ENCODE measurements at regions not wholly inside any gene's neighbourhood (a gene's known extent, or its start where the extent isn't known, plus 50 kb on each side); places are given as distances from the start of the nearest gene placed in this dataset.
"Not testable (repeated sequence)": the region's sequence is repeated elsewhere in the genome, so short reads cannot be mapped to it uniquely, and the experiment has no call there.

DNA sequence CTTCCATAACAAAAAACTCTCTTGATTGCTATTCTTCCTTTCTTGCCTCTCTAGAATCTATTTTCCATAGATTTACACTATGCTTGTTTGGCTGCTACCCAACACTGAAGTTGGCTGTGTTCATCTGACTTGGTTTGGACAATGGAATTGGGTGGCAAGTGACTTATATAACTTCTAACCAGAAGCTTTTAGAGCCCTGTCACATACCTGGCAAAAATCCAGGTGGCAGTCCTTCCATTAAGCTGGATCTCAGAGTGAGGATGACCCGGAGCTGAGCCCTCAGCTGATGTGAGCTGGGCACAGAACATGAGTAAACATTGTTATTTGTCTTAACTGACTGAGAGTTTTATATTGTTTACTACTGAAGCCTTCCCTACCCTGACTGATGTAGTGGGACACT is 225.7 kb downstream of the TLR4 start:
- DNase-seq = no peak

DNA sequence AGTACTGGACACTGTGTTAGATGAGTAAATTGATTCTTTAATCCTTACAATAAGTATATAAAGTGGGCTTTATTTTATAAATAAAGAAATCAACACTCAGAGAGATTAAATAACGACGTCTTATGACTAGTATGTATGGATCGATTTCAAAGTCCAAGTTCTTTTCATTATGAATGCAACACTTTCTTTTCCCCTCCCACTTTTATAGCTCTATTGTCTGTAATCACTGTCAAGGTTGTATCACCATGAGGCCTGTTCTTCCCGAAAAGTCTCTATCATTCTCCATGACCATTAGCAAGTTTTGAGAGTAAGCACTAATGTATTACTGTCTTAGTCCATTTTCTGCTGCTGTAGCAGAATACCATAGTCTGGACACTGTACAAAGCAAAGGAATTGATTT is 228.4 kb downstream of the TLR4 start:
- in situ Hi-C loops (cut with MboI; ENCODE audit: low pct_unique_long_range_greater_than_20kb, low sequenced_read_pairs) = no loop called here

More for the DNA sequence above, 225.7 kb downstream of the TLR4 start:
- in situ Hi-C loops (cut with MboI; ENCODE audit: low pct_unique_long_range_greater_than_20kb, low sequenced_read_pairs) = no loop called here

DNA sequence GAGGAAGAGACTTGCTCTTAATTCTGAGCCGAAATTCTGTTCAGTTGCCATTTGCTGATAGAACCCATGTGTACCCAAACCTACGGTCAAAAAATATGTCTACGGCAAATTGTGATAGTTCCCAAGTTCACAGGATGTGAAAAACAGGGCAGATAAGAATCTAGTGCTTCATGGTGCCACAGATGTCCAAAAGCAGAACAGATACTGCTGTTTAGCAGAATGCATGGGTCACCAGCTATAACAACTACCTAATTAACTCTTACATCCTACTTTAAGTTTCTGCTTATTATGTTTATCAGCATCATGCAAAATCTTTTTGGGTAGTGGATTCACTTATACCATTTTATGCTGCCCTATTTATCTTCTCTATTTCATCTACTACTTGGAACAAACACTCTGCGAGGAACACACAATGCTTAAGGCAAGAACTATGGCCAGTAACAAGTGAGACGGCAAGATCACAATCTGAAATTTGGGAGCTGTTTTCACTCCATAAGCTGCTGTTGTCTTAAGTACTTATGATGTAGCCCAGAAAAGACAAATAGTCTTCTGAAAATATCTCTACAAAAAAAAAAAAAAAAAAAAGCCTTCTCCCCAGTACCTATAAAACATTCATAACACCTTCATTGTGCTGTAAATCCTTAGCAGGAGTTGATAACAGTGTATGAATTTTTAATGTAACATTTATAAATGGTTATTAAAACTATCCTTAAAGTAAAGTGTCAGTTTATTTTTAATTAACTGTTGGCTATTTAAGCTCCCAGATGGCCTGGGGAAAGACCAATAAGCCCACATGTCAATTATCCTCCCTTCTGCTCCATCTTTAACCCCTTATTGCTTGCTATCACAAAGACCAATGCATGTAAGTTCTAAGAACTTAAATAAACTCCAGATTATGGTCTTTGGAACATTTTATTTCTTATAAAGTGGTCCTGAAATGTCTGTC is 232.3 kb downstream of the TLR4 start:
- in situ Hi-C loops (cut with MboI; ENCODE audit: low pct_unique_long_range_greater_than_20kb, low sequenced_read_pairs) = no loop called here
- DNase-seq = no peak

More for the DNA sequence above, 228.4 kb downstream of the TLR4 start:
- DNase-seq = no peak

DNA sequence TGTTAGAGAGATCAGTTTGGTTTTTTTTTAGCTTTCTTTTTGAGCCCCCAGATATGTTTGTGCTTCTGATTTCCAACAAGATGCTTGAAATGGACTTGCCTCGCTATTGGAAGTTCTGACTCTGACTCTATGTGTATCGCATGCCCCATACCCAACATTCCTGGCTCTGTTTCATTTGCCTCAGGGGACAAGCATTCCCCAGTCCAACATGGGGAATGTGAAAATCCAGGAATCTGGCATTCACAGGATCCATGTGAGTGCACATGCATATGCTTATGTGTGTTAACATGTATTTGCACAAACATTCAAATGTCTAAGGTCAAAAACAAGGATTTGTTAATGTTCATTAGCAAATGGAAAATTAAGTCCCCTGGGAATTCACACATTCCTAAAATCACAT is 233.9 kb downstream of the TLR4 start:
- in situ Hi-C loops (cut with MboI; ENCODE audit: low pct_unique_long_range_greater_than_20kb, low sequenced_read_pairs) = no loop called here

DNA sequence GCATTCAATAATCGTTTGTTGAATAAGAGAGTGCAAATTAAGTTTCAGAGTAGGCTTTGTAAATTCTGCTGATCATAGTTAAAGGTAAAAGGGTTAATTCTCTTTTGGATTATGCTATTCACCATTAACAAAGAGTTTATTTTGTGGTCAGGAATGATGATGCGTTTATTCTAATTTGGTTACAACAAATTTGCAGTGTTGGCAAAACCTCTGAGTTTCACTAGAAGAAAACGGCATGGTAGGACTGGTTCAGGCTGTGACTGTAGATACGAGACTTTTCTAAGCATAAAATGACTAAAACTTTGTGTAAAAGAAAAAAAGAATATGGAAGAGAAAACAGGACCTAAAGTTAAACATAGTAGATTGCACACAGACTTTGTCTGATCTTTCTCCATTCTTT is 234.7 kb downstream of the TLR4 start:
- in situ Hi-C loops (cut with MboI; ENCODE audit: low pct_unique_long_range_greater_than_20kb, low sequenced_read_pairs) = no loop called here
- no peak for DNase-seq

More for the DNA sequence above, 233.9 kb downstream of the TLR4 start:
- no peak for DNase-seq

DNA sequence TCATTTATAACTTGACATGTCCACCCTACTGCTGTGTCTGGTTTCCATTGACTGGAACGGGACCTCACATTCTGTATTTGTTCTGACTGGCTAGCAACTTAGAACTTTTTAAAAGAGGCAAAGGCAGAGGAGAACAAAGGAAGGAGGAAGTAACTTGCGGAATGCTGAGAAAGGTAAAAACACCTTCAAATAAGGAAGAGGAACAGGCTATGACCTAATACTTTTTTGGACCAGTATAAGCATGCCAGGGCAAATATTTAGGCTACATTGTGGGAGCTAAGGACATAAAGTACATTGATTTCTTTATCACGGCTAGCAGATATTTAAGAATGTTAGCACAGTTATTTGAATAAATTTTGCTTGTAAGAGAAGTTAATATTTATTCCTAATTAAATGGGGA is 240.5 kb downstream of the TLR4 start:
- in situ Hi-C loops (cut with MboI; ENCODE audit: low pct_unique_long_range_greater_than_20kb, low sequenced_read_pairs); DNase-seq: not testable (repeated sequence)

DNA sequence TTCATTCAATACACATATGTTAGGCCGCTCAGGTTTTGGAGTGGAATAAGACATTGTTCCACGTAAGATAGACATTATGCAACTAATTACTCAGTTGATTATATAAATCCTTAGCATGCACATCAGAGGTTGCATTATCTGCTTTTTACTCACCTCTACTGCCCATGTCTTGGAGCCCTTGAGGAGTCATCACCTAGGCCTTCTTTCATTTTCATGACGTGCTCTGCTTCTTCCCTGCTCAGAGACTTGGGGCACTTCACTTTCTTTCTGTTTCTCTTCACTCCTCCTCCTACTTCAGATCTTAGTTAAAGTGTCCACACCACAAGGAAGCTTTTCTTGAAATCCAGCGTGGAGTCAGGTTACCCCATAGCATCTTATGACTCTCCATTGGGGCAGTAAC is 241.1 kb downstream of the TLR4 start:
- in situ Hi-C loops (cut with MboI; ENCODE audit: low pct_unique_long_range_greater_than_20kb, low sequenced_read_pairs) = no loop called here
- no peak for DNase-seq

DNA sequence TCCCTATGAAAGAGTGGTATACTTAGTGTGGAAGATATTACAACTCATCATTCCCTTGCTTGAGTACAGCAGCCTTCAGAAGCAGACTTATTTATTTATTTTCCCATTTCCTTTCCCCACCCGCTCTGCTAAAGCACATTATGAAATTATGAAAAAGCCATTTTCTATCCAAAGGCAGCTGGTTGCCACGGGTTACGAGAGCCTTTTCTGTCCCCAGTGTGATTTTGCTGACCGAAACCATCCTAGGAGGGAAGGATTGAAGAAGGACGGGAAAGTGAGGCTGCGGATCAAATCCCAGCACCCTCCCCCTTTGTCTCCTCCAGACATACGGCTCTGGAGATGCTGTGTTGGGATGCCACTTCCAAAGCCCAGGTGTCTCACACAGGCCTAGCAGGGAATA is 246.9 kb downstream of the TLR4 start:
- in situ Hi-C loops (cut with MboI; ENCODE audit: low pct_unique_long_range_greater_than_20kb, low sequenced_read_pairs) = no loop called here
- no peak for DNase-seq

DNA sequence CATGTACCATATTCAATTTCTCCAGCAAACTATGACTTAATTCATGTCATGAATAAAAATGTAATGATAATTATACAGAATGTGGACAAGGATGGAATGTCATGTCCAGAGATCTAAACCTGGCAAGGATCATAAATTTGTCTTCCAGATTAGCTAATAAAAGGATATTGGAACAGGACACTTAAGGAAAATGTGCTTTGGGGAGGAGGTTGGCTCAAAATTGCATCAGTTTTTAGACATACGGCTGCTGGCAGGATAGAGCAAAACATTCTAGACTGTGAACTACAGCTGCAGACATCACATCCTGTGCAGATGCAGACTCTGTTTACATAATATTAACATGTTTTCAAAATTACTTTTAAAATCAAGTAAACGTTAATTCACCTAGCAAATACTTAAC is 248.4 kb downstream of the TLR4 start:
- in situ Hi-C loops (cut with MboI; ENCODE audit: low pct_unique_long_range_greater_than_20kb, low sequenced_read_pairs) = no loop called here
- DNase-seq = no peak

DNA sequence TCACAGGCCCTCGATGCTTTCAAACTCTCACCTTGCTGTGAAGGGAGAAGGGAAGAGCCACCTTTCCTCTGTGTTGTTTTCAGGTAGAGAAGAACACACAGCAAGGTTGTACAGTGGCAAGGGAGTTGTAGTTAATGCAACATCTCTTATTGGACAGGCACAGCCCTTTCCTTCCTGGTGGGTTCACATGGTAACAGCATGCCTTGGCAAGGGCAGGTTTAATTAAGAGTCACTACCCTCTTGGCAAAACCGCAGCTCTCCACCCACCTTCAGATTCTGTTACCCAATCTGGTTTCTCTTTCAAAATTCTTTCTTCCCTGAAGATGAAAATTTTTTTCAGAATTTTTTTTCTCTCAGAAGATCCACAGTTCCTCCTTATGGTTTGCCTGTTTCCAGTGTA is 253.1 kb downstream of the TLR4 start:
- no peak for DNase-seq
- in situ Hi-C loops (cut with MboI; ENCODE audit: low pct_unique_long_range_greater_than_20kb, low sequenced_read_pairs) = no loop called here

DNA sequence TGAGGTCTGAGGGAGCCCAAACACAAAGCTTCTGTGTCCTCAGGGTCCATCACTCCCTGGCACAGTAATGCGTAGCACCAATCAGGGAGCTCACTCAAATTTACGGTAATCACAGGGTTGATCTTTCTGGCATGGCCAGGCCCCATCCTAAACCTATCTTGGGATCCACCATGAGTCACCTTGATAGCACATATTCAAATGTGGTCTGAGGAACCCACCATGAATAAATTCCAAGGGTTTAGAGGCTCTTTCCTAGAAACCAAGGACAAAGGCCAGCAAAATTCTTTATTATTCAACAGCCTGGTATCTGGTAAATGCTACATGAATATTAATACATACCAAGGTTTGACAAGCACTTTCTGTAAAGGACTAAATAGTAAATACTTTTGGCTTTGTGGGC is 254.5 kb downstream of the TLR4 start:
- in situ Hi-C loops (cut with MboI; ENCODE audit: low pct_unique_long_range_greater_than_20kb, low sequenced_read_pairs) = no loop called here
- DNase-seq = no peak

DNA sequence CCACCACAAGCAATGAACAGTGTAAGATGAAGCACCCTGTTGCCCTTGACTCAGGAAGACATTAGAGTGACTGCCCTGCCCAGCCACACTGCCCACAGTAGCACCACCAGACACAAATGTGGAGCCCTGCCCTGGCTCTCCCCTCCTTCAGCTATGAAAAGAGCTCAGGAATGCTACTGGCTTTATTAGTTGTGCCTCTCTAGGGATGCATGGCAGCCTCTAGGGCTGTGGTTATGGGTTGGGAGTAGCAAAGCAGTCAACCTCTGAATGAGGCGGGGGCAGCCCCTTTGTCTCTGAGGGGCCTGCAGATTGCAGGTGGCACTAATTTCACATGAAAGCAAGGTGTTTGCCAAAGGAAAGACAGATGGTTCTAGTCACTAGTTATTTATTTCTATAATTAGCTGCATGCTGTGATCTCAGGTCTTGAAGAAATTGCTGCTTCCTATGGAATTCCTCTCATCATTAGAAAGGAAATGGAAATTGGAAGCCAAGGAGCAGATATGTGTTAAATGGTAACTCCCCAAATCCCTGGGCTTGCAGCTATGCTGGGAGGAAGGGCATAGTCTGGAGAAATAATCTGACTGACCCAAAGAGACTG is 259.4 kb downstream of the TLR4 start:
- DNase-seq = no peak
- in situ Hi-C loops (cut with MboI; ENCODE audit: low pct_unique_long_range_greater_than_20kb, low sequenced_read_pairs) = no loop called here

DNA sequence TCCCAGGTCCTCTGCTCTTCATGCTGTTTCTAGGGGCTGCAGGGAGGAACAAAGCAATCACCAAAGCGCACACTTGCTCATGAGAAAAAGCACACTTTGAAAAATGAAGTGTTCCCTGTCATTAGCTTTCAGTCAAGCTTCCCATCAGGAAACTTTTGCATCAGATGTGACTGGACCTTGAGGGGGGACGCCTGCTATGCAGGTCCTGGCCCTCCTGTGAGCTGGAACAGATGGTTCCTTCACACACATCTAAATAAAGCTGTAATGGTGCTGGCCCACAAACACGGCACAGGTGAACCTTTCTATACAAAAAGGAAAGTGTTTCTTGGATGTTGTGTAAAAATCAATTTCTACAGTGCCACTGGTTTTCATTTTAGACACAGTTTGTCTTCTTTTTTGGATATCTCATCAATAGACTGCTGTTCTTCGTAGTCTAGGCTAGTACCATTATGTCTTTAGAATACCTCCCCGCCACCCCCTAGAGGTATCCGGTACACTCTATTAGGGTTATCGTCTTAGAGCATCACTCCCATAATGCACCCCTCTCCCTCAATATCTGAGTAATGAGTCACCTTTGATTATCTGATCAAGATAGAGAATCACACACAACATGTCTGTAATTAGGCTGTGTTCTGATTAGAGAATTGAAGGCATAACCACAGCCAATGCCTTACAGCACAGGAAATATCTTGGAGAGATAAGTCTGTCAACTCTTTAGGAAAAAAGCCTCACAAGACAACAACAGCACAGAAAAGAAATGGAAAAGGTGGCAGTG is 266.3 kb downstream of the TLR4 start:
- in situ Hi-C loops (cut with MboI; ENCODE audit: low pct_unique_long_range_greater_than_20kb, low sequenced_read_pairs) = no loop called here
- no peak for DNase-seq

DNA sequence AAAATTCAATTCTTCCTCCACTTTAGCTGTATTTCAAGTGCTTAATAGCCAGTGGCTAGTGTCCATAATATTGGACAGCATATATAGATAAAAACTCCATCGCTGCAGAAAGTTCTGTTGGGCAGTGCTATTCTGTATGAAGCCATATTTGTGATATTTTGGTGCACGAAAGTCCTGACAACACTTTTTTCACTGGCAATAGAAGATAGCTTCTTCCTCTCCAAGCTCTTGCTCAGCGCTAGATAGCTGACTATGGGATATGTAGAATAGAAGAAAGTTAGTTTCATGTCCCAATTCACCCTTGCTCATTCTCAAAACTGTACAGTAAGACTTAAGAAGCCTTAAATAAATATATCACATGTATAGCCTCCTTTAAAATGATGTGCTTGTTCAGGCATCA is 269.9 kb downstream of the TLR4 start:
- in situ Hi-C loops (cut with MboI; ENCODE audit: low pct_unique_long_range_greater_than_20kb, low sequenced_read_pairs) = no loop called here

DNA sequence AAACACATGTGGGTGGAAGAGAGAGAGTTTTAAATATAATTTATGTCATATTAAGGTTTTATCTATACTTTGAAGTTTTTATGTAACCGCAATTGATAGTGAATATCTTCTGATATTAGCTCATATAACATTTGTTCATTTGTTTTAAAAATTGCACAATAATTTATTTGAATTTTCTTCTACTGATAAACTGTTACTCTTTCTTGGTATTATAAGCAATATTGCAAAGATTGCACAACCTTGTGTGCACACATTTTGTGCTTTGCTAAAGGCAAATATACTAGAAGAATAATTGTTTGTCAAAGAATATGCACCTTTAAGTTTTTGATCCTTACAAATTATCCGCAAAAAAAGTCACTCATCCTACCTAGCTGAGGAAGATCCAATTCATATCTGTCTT is 275.7 kb downstream of the TLR4 start:
- no peak for DNase-seq
- in situ Hi-C loops (cut with MboI; ENCODE audit: low pct_unique_long_range_greater_than_20kb, low sequenced_read_pairs) = no loop called here

More for the DNA sequence above, 269.9 kb downstream of the TLR4 start:
- no peak for DNase-seq

DNA sequence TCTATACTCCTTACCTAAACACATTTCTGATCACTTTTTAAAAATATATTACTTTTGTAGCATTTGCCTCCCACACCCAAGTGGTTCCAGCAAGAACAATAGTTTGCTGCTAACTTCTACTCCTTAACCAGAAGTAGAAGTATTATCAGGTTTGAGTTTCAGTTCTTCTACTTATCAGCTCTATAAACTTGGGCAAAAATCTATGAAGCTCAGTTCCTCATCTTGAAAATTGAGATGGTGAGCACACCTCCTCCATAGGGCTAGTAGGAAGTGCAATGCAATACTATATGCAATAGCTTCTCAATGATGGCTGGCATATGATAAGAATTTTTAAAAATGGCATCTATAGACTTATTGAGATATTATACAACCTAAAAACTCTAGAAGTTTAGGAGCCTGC is 283.7 kb downstream of the TLR4 start:
- in situ Hi-C loops (cut with MboI; ENCODE audit: low pct_unique_long_range_greater_than_20kb, low sequenced_read_pairs) = no loop called here

DNA sequence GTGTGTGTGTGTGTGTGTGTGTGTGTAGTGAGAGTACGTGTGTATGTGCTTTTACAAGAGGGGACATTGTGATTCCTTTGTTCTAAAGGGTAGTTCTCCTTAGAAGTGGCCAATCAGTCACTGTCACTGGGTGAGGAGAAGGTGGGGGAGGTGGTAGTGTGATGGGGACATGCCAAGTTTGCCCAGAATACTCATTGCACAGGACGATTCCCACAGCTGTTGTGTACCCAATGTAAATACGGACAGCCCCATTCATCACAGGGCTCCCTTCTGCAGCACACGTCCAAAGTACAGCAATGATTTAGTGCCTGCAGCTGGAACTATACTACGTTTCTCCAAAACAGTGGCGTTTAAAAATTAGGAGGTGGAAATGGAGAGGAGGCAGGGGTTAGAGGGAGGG is 287.8 kb downstream of the TLR4 start:
- DNase-seq = no peak
- in situ Hi-C loops (cut with MboI; ENCODE audit: low pct_unique_long_range_greater_than_20kb, low sequenced_read_pairs) = no loop called here

More for the DNA sequence above, 283.7 kb downstream of the TLR4 start:
- DNase-seq = no peak

DNA sequence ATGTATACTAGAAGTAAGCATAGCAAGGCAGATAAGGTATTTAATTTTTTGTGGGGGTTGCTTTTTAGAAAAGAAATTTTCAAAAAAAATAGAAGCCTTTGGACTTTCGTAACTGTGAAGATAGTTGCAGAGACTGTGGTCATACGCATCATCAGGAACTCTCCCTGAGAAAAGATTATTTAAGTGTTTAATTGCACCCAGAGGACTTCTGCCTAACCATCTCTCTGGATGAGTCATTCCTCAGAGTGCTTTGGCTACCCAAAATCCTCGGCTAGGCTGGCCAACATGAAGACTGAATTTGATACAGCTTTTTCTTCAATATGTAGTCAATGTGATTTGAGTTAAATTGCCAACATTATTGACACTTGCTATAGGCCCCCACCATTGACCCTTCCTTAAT is 296.4 kb downstream of the TLR4 start:
- in situ Hi-C loops (cut with MboI; ENCODE audit: low pct_unique_long_range_greater_than_20kb, low sequenced_read_pairs) = no loop called here
- DNase-seq = no peak

DNA sequence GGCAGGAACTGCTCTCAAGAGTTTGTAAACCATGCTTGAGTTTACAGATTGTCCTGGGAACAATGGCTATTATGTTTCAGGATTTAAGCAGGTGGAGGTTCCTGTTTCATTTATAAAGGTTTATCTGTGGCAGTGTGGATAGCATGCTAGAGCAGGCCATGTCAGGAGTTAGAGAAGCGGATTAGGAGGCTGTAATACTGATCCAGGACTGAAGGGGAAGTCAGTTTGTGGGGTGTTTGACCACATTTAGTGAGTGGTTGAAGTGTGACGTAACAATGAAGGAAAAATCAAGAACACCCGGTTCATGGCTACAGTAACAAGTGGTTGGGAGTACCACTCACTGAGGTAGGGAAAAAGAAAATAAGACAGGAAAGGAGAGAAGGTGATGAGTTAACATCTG is 299.0 kb downstream of the TLR4 start:
- in situ Hi-C loops (cut with MboI; ENCODE audit: low pct_unique_long_range_greater_than_20kb, low sequenced_read_pairs) = no loop called here
- DNase-seq = no peak

DNA sequence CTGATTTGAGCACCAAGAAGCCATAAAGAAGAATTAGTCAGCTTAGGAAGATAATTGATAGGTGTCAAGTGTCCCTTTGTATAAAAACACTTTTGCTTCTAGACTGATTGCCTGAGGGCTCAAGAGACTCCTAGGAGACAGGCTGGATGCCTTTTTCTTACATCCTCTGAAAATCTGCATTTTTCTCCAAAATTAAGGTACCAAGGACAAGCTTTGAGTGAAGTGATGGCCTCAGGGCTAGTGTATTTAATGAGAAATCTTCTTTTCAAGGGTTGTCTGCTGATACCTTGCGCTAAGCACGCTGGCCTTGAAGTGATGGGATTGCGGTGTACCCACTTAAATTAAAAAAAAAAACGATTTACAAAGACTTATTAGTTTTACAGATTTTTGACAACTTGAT is 304.0 kb downstream of the TLR4 start:
- in situ Hi-C loops (cut with MboI; ENCODE audit: low pct_unique_long_range_greater_than_20kb, low sequenced_read_pairs) = no loop called here
- no peak for DNase-seq

All from KBM-7 (cell line).